ENCODE measurements at regions not wholly inside any gene's neighbourhood (a gene's known extent, or its start where the extent isn't known, plus 50 kb on each side); places are given as distances from the start of the nearest gene placed in this dataset.

DNA sequence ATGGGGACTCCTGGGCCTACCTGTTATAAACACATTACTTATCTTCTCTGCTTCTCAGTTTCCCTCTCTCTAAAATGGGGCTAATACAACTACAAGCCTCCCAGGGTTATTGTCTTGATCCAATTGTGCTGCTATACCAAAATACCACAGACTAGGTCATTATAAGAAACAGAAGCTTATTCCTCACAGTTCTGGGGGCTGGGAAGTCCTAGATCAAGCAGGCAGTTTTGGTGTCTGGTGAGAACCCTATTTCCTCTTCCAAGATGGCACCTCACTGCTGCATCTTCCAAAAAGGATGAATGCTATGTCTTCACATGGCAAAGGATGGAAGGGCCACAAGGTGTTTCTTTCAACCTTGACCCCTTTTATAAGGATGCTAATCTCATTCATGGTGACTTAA, 732.9 kb upstream of the TBX3 start:
- no peak for DNase-seq

DNA sequence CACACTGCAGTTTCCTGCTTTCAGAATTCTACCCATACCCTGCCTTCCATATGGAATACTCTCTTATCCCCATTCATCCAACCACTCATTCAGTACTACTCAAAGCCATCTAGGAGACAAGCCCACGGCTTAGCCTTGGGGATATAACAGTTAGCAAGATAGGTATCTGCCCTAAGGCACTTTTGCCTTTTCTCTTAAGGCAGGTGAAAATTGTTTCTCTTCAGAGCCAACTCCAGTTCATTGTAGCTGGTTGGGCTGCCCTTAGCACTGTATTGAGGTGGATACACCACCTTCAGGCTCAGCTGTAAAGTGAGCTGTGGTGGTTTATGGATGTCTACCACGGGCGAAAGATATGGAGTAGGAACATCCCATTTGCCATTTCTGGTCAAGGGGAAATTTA, 729.7 kb upstream of the TBX3 start:
- DNase-seq: no peak

DNA sequence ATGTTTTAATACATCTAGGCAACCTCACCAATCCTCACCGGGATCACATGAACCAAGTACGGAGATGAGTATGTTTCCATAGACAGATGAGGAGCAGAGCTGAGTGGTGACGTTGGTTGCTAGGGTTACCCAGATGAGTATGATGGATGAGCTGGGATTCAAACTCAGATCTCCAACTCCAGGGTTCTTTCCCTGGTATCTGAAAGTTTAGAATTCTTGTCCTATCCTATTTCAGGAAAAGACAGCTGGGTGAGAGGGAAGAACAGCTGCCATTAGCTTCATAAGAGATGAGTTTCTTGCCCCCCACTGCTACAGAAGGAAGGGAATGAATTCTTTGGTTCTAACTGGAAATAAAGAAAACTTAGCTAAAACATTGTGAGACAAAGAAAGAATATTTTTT, 728.9 kb upstream of the TBX3 start:
- DNase-seq: no peak

DNA sequence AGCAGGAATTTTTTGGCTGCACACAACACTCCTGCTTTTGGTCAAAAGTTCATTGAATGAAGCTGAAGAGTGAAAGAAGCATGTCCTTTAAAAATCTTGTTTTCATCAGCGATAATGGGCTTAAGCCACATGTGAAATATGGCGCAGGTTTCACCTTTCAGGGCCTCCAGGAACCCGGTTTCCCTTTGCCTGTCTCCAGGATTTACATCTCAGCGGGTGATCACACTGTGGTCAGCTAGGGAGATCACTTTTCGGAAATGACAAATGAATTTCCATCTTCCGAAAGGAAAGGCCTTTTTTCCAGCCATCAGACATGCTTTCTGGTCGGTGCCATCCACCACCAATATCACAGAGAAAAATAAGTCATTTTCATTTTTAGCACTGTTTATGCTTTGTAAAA, 727.1 kb upstream of the TBX3 start:
- no peak for DNase-seq

- no peak for DNase-seq
Measured at GRCh38 chr12:115408642-115409041, 724.7 kb upstream of the TBX3 start.

GRCh38 chr12:115407723-115408122, 723.7 kb upstream of the TBX3 start:
- DNase-seq: no peak

DNA sequence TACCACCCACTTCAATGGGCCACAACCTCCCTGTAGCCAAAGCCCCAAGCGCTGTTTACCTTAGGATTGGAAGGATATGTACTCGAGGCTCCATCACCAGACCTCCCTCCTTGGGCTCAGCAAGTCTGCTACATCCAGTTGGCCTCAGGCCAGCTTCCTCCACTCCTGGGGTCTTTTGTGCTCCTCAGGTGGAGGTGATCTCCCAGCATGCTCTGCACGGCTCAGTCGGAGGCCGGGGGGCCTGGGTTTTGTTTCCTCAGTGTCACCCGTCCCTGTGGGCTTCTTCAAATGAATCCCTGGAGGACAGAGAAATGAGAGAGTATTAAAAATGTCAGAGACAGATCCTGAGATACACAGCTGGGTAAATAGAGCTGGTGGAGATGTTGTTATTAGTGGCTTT, 723.1 kb upstream of the TBX3 start:
- DNase-seq: peak; percentile 60

DNA sequence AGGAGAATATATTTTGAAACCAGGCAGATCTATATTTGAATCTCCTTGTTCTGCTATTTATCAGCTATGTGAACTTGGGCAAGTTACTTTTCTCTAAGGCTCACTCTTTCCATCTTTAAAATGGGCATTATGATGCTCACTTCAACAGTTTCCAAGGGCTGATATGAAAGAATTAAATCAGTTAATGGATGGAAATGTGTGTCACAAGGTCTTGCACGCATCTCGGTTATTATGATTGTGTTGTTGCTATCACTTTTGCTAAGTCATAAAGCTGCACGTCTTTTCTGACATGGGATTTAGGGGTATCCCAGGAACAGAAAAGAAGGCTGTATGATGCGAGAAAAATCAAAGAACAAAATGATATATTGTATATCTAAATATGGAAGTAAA, 721.5 kb upstream of the TBX3 start:
- no peak for DNase-seq

GRCh38 chr12:115404761-115405470, 720.9 kb upstream of the TBX3 start:
- DNase-seq: peak; percentile 67

DNA sequence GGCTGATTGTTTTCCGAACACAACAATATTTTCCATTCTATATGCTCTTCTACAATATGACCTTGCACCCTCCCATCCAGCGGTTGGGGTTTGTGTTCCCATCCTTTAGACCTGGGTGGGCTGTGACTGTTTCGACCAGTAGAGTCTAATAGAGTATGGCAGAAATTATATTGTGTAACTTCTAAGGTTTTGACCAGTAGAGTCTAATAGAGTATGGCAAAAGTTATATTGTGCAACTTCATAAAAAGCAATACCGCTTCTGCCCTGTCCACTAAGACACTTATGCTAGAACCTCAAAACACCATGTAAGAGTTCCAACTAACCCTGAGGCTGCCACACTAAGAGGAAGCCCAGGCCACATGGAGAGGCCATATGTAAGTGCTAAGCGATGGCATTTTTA, 719.7 kb upstream of the TBX3 start:
- DNase-seq: no peak

DNA sequence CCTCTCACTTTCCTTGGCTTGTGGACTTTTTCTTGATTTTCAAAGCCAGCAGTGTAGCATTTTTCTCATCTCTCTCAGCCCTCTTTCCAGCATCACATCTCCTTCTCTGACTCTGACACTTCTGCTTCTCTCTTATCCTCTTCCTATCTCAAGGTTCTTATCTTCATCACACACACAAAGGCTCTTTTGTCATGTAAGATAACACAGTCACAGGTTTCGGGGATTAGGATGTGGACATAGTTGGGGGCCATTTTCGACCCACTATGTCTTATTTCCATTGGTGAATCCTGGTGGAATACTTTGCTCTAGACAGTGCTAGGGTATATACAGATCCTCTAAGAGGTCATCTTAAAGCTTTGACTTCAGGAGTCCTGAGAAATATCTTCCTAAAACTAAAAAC, 719.3 kb upstream of the TBX3 start:
- DNase-seq: no peak

DNA sequence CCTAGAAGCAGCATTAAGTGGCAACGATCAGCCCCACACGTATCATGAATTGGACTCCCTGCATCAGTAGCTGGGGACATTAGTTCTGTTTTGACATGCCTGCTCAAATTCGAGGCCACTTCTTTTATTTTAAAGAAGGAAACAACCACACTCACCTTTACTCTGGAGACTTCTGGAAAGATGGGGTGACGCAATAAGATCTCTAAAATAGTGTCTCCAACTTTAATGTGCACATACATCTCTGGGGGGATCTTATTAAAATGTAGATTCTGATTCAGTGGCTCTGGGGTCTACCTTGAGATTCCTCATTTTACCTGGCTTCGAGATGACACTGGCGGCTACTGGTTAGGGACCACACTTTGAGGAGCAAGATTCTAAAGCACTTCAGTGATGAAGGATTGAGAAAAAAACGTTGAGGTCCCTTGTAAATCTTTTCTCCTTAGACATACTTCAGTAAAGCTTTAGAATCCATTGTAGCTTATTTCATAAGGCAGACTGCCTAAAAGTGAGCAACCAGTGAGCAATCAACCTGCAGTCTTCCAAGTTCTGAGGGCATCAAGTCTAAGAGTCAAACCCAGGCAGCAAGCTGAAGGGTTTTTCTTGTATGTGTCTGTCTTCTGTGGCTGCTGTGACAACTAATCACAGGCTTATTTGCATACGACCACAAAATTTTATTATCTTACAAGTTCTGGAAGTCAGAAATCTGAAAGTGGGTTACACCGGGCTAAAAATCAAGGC, 718.6 kb upstream of the TBX3 start:
- DNase-seq: no peak

DNA sequence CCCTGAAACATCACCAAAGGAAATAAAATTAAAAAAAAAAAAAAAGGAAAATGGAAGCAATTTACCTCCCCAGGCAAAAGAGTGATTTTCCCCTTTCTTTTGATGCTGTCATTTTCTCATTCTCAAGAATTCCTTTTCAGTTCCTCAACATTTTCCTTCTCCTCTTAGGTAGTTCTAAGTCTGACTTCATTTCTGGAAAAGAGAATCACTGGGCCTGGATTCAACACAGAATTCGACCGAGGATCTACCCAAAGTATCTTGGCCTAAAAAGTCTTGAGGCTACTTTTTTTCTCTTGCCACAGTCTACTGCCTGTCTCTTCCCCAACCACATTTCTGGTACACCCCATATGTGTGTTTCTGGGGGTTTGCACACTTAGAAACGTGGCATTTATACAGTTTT, 717.8 kb upstream of the TBX3 start:
- DNase-seq: no peak

- no peak for DNase-seq
Measured at GRCh38 chr12:115400011-115400410, 716.0 kb upstream of the TBX3 start.

DNA sequence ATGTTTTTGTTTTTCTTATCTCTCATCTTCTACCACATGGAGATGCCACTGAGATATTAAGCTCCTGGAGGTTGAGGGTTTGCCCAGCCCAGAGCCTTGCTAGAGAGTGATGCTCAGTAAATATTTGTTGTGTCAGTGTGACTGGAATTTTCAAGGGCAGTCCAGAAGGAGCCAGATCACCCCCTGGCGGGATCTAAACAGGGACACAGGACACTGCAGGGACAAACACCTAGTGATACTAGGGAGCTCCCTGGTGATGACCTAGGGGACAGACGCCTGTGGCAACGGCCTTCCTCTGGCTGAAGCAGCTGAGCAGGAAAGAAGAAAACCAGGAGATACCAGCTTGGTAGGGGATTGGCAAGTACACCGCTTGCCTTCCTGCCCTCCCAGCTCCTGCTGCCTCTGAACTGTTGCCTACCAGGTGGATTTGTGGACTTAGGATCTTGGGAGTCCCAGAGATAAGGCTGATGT, 714.4 kb upstream of the TBX3 start:
- no peak for DNase-seq

GRCh38 chr12:115396567-115396966, 712.6 kb upstream of the TBX3 start:
- no peak for DNase-seq

- DNase-seq: peak; percentile 61
Measured at GRCh38 chr12:115394496-115395220, 710.7 kb upstream of the TBX3 start.

DNA sequence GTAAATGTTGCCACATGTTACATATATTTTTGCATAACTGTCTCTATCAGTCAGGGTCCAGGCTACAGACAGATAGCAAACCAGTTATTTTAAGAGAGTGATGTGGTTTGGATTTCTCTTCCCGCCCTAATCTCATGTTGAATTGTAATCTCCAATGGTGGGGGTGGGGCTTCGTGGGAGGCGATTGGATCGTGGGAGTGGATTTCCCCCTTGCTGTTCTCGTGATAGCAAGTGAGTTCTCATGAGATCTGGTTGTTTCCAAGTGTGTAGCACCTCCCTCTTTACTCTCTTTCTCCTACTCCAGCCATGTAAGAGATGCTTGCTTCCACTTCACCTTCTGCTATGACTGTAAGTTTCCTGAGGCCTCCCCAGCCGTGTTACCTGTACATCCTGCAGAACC, 704.2 kb upstream of the TBX3 start:
- DNase-seq: no peak

DNA sequence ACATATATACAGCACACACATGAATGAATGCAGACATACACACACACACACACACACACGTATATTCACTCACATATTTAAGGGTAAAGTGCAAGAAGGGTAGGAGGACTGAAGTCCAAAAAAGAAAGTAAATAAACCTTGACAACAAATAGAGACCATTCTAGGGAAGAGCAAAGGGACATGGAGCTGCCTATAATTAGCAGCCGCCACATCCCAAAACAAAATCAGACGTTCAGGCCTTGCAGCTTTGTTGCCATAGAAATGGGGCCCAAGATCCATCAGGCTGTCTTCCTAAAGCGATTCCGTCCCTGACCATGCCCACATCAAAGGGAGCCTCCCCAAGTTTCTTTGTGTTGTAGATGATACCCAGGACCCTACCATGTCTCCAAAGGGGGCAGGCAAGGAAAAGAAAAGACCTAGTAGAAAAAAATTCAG, 703.5 kb upstream of the TBX3 start:
- no peak for DNase-seq

- no peak for DNase-seq
Measured at GRCh38 chr12:115386946-115387345, 703.0 kb upstream of the TBX3 start.

DNA sequence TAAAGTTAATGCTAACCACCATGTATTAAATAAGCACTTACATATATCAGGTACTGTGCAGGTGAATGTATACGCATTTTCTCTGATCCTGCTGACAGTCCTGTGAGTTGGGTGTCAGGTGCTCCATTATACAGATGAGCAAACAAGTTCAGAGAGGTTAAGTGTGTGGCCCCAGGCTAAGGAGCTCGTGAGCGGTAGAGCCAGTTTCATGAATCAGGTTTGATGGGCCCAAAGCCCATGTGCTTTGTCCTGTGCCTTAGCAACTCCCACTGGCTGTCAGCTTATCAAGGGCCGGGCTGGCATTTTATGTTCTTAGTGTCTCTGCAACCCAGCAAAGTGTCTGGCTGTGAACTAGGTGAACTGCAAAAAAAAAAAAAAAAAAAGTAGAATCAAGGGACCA, 701.2 kb upstream of the TBX3 start:
- DNase-seq: no peak

DNA sequence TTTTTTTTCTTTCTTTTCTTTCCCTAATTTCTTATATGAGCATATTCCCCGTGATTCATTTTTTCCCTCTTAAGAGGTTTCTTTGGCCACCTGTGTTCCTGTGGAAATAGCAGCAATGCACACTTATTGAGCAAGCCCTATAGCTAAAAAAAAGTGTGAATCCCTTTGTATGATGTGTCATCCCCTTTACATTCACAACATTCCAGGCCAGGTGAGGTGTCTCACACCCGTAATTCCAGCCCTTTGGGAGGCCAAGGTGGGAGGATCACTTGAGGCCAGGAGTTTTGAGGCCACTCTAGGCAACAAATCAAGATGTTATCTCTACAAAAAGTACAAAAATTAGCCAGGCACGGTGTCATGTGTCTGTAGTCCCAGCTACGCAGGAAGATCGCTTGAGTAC, 700.4 kb upstream of the TBX3 start:
- DNase-seq: no peak

DNA sequence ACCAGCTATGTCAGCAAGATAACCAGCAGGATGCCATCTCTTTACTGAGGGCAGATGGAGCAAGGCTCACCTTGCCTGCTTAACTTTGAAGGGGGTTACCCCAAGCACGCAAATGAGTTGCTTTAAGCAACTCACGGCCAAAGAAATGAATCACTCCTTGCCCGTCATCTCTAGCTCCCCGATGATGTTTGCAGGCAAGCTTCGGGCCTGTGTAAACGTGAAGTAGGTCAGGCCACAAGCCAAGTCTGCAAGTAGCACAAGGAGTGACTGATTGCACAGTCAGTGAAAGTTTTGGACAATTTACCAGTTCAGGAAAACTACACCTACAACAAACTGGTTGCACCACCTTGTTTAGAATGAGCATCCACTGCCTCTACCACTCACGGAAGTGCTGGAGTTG, 699.7 kb upstream of the TBX3 start:
- no peak for DNase-seq

DNA sequence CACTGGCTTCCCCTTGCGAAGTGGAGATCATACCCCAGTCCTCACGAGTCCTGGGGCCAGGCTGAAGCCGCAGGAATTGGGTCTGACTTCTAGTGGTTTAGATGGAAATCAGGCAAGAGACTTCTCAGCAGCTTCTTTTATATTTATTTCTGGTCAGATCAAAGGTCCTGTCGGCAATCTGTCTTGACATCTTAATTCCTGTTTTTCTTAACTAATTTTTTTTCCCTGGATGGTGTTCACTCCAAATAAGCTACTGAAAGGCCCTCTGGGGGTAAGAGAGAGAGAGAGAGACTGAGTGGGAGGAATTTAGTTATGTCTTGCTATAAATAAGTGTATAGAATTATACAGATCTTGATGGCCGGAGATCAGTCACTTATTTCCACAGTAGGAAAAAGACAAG, 698.7 kb upstream of the TBX3 start:
- DNase-seq: no peak

Data from SHP77 treated with DMSO at 0.1 percent for 48 hours (cell line).